OCI-LY3 (cell line): ENCODE measurements at regions not wholly inside any gene's neighbourhood (a gene's known extent, or its start where the extent isn't known, plus 50 kb on each side); places are given as distances from the start of the nearest gene placed in this dataset.

Experiments
- H2AFZ ChIP-seq: fragments of 200-600, 300-600 bp; shearing (Covaris generic); 2 replicates; pipeline ENCODE4 v1.6.0; 2014; ENCODE audit warnings: antibody characterized with exemption, low read depth, low read length
- H3K27ac ChIP-seq: fragments of 200-600, 300-600 bp; sonication (generic); 2 replicates; pipeline ENCODE4 v1.5.1; 2014; ENCODE audit warnings: mild to moderate bottlenecking, low read length, moderate library complexity, mixed read lengths
- H3K27me3 ChIP-seq: fragments of 200-600, 300-600 bp; sonication (generic); 2 replicates; pipeline ENCODE4 v1.6.1; 2014; ENCODE audit warnings: low read depth, low read length, mixed read lengths
- H3K36me3 ChIP-seq: fragments of 200-600, 300-600 bp; sonication (generic); replicated peaks from 2 replicates; pipeline ENCODE3; 2014; ENCODE audit warnings: low read depth, low read length, mixed read lengths
- H3K4me1 ChIP-seq: fragments of 300-600, 200-600 bp; sonication (generic); 2 replicates; pipeline ENCODE4 v1.6.1; 2014; ENCODE audit warnings: low read length, mixed read lengths
- H3K4me2 ChIP-seq: fragments of 200-600, 300-600 bp; sonication (generic); 2 replicates; pipeline ENCODE4 v1.6.1; 2014; ENCODE audit warnings: low read length, mixed read lengths
- H3K4me3 ChIP-seq: fragments of 300-600, 200-600 bp; sonication (generic); 2 replicates; pipeline ENCODE4 v1.5.1; 2014; ENCODE audit warnings: antibody characterized with exemption, mild to moderate bottlenecking, low read length, moderate library complexity
- H3K79me2 ChIP-seq: fragments of 300-600, 200-600 bp; shearing (Covaris generic); 2 replicates; pipeline ENCODE4 v1.6.1; 2014; ENCODE audit warnings: mild to moderate bottlenecking, low read length, mixed read lengths
- H3K9ac ChIP-seq: fragments of 300-600, 200-600 bp; shearing (Covaris generic); 2 replicates; pipeline ENCODE4 v1.6.0; 2014; ENCODE audit warnings: mild to moderate bottlenecking, low read length, moderate library complexity
- H3K9me3 ChIP-seq: fragments of 200-600, 300-600 bp; shearing (Covaris generic); 2 replicates; pipeline ENCODE4 v1.6.1; 2014; ENCODE audit warnings: low read length, mixed read lengths; ENCODE audit not compliant: insufficient read depth
- H4K20me1 ChIP-seq: fragments of 200-600, 300-600 bp; sonication (generic); 2 replicates; pipeline ENCODE4 v1.6.1; 2016; ENCODE audit warnings: low read length, mixed read lengths; ENCODE audit not compliant: insufficient read depth
- CTCF ChIP-seq: fragments of 200-600, 300-600 bp; sonication (generic); IDR thresholded peaks from 2 replicates; pipeline ENCODE4 v1.5.1; 2014; ENCODE audit warnings: antibody characterized with exemption, low read length, low read depth
- EZH2phosphoT487 ChIP-seq: fragments of 200-600 bp; shearing (Covaris generic); IDR thresholded peaks from 2 replicates; pipeline ENCODE4 v1.6.1; 2018; ENCODE audit warnings: antibody characterized with exemption, mixed run types, low read depth

- Histone ChIP-seq H4K20me1 (no peaks in the 10 kb centered on the region), H2AFZ (no peak overlapping the region), H3K4me2 (no peak overlapping the region), H3K4me1 (no peaks in the 10 kb centered on the region), H3K9ac (no peak overlapping the region), H3K27ac (no peak overlapping the region), H3K4me3 (no peak overlapping the region), H3K79me2 (no peaks in the 10 kb centered on the region), H3K36me3 (no peaks in the 10 kb centered on the region), H3K9me3 (no peaks in the 10 kb centered on the region), H3K27me3 (no peaks in the 10 kb centered on the region)
- TF ChIP-seq CTCF (no peak), EZH2phosphoT487 (no peak)
These were observed 1043.0 kb downstream of the AACS start for GRCh38 chr12:126108247-126108646.

GRCh38 chr12:126112141-126112540 lies 1046.9 kb downstream of the AACS start:
- Histone ChIP-seq H3K36me3 (no peaks in the 10 kb centered on the region), H3K79me2 (no peaks in the 10 kb centered on the region), H3K27ac (no peak overlapping the region), H3K4me2 (no peak overlapping the region), H3K27me3 (no peaks in the 10 kb centered on the region), H3K9me3 (no peaks in the 10 kb centered on the region), H3K4me1 (no peaks in the 10 kb centered on the region), H2AFZ (no peak overlapping the region), H4K20me1 (no peaks in the 10 kb centered on the region), H3K4me3 (no peak overlapping the region), H3K9ac (no peak overlapping the region)
- no peak for TF ChIP-seq EZH2phosphoT487
- TF ChIP-seq CTCF = no peak

DNA sequence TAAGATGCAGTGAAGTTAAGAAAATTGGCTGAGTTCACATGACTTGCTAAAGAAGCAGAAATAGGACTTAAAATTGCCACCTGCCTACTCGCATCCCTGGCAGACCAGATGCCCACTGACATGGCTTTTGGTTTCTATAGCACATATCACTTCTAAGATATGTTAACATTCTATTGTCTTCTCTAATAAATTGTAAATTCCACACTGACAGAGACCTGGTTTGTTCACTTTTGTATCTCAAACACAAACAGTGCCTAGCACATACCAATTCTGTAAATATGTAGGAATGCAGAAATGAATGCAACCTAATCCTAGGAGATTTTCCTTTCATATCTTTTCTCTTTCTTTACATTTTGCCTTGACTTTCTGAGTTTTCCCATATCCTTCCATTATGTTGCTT lies 1047.6 kb downstream of the AACS start:
- Histone ChIP-seq H3K9me3 (no peaks in the 10 kb centered on the region), H2AFZ (no peak overlapping the region), H3K4me2 (no peak overlapping the region), H3K4me3 (no peak overlapping the region), H3K27me3 (no peaks in the 10 kb centered on the region), H4K20me1 (no peaks in the 10 kb centered on the region), H3K9ac (no peak overlapping the region), H3K36me3 (no peaks in the 10 kb centered on the region), H3K4me1 (no peaks in the 10 kb centered on the region), H3K79me2 (no peaks in the 10 kb centered on the region), H3K27ac (no peak overlapping the region)
- no peak for TF ChIP-seq CTCF
- no peak for TF ChIP-seq EZH2phosphoT487

GRCh38 chr12:126114441-126114840 lies 1049.2 kb downstream of the AACS start:
- Histone ChIP-seq H3K27ac (no peak overlapping the region), H3K4me3 (no peak overlapping the region), H4K20me1 (no peaks in the 10 kb centered on the region), H3K9me3 (no peaks in the 10 kb centered on the region), H3K27me3 (no peaks in the 10 kb centered on the region), H3K4me2 (no peak overlapping the region), H2AFZ (no peak overlapping the region), H3K4me1 (no peaks in the 10 kb centered on the region), H3K9ac (no peak overlapping the region), H3K36me3 (no peaks in the 10 kb centered on the region), H3K79me2 (no peaks in the 10 kb centered on the region)
- TF ChIP-seq EZH2phosphoT487 (no peak), CTCF (no peak)
